EL (cell line): ENCODE measurements at regions not wholly inside any gene's neighbourhood (a gene's known extent, or its start where the extent isn't known, plus 50 kb on each side); places are given as distances from the start of the nearest gene placed in this dataset.

Source experiments
- DNase-seq: peaks from one replicate; pipeline ENCODE4 v3.0.0-alpha.2; 2016

DNA sequence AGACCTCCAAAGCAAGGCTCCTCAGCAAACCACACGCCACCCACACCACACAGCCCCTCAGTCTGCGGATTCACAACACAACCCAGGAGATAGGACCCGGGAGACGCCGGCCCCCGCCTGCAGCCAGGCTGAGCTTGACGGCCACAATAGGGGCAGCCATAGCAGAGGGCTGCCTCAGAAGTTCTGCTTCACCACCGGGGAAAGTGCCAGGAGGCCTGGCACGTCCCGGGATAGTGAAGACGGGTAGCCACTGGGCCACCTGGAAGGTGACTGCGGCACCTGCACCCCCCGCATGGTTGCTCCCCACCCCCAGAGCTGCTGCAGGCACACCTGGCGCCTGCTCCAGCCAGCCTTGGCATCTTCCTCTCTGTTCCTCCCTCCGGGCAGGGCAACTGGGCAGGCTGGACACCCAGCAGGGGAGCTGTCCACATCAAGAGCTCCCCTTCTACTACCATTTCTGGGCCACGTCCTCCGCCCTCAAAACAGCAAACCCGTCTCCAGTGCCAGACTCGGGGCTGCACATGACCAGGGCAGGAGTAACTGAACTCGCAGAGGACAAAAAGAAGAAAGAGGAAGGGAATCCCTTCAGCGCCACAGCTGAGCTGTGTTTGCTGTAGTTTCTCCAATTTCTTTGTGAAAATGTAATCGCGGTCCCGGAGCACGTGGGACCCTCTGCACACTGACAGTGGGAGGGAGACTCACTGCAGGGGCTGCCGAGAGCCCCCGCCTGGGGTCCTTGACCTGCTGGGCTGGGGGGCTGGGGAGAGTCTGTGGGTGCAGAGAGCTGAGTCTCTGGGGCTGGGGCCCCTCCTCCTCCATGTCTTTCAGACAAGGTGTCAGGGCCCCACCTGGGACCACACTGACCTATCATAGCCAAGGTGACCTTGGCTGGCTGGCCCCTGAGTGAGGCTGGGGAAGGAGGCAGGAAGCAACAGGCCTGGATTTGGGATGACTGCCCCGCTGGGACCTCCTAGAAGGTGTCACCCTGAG is 74.2 kb upstream of the C14orf180 start:
- no peak for DNase-seq

DNA sequence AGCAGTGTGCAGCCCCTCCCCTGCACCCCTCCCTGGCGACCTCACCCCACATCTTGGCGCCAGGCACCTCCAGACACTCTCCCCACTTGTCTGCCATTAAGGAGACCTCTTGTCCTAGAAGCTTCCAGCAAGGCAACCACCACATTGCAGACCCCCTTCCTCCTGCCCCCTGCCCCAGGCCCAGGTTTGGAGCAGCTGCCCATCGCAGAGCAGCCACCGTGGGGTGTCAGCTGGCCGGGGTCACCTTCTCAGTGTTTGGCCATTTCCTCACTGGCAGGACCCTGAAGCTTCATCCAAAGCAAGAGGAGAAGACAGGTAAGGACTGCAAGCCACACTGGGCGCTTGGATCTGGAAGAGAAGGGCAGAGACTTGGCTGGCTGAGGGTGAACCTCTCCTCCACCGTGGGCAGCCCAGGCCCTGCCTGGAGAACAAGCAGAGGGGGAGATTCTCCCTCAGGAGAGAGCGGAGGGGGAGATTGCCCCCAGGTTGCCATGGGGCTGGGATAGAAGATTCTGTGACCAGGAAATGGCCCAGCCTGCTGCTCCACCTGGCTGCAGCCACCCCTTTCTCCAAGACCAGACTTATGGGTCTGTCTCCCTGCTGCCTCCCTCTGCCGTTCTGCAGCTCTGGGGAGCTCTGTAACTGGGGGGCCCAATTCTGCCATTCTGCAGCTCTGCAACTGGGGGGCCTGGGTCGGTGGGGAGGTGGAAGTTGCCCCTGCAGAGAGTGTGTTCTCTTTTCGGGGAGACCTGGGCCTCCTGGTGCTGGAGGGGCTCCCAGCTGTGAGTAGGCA is 72.9 kb upstream of the C14orf180 start:
- no peak for DNase-seq

DNA sequence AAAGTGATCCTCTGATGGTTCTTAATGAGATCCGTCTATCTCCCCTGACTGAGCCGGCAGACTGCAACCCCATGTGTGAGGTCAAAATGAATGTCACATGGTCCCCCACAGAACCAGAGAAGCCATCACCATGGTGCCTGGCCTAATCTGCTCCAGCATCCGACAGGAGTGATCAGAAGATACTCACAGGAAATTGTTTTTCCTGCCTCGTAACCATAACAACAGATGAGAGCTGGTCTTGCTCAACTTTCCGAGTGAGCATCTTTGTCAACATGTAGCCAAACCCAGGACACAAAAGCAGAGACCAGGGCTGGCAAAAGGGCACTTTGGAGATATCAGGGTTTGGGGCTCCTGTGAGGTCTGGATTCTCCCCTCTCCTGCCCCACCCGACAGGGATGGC is 72.1 kb upstream of the C14orf180 start:
- no peak for DNase-seq

DNA sequence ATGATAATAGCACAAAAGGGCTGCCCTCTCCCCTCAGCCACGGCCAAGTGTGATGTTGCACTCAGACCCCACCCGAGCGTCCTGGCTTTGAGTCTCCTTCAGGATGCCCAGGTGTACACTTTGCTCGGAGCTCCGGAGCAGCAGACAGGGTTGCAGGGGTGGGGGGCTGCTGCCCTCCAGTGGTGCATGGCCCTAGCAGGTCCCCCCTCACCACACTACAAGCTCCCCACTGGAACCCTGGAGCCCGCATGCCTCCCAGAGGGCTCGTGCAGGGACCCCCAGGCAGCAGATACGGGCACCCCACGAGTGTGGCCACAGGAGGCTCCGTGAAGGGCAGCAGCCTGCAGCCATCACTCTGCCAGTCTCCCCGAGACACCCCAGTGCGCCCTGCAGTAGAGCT is 69.9 kb upstream of the C14orf180 start:
- DNase-seq, result no peak

DNA sequence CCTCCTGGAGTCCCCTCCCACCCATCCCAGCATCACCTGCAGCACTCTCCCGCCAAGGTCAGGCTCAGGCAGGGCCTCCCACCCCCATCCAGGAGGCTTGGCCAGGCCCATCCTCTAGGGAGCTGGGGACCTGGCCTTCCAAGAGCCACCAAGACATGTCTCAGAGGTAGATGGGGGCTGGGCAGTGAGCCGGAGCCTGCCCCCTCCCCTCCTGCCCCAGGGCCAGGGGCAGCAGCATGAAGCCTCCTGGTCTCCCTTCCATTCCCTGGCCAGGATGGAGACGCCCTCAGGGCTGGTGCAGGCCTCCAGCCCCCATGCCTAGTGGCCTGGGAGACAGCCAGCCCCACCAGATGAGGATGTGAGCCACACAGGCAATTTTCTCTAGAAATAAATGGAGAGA is 69.3 kb upstream of the C14orf180 start:
- no peak for DNase-seq

DNA sequence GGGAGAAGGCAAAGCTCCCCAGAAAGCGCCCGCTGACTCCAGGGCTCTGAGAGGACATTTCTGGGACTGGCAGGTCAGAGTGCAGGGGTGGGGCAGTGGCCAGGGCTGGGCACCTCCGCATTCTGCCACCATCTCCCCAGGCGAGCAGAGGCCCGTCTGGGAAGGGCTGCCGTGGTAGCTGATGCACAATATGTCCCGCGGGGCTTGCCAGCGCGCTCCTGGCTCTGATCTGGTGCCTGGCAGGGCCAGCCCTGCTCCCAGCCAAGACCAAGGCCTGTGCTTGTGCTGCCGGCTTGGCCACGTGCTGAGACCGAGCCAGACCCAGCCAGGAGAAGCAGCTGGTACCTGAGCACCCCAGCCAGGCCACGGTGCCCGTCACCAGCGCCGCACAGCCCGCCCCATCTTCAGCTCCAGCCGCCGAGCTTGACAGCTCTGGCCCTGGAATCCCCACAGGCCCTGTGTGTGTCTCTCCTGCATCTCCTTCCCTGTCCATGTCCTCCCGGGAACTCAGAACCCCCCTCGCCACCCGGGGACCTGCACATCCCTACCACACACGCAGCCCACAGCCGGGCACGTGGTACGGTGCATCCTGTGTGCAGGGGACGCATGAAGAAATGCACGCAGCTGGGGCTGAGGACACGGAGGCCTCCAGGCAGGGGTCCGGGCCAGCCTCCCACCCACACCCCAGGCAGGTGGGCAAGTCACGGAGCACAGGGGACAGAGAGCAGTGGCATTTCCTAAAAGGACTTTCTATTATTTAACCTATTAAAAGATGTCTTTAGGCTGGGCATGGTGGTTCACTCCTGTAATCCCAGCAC is 68.6 kb upstream of the C14orf180 start:
- no peak for DNase-seq

DNA sequence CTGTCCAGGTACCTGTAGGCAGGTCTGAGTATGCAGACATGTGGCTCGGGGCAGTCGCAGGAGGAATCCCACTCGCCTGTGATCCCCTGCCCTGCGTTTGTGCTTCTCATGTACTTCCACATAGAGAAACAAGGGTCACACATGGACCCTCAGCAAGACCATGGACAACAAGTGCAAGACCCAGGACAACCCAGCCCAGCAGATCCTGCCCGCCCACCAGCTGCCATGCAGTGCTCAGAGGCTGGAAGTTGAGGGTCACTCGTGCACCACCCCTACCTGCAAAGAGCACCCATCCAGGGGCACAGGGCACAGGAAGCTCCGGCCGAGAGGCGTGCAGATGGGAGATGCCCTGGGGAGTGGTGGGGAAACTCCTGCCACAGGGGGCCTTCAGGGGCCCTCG is 67.5 kb upstream of the C14orf180 start:
- no peak for DNase-seq

DNA sequence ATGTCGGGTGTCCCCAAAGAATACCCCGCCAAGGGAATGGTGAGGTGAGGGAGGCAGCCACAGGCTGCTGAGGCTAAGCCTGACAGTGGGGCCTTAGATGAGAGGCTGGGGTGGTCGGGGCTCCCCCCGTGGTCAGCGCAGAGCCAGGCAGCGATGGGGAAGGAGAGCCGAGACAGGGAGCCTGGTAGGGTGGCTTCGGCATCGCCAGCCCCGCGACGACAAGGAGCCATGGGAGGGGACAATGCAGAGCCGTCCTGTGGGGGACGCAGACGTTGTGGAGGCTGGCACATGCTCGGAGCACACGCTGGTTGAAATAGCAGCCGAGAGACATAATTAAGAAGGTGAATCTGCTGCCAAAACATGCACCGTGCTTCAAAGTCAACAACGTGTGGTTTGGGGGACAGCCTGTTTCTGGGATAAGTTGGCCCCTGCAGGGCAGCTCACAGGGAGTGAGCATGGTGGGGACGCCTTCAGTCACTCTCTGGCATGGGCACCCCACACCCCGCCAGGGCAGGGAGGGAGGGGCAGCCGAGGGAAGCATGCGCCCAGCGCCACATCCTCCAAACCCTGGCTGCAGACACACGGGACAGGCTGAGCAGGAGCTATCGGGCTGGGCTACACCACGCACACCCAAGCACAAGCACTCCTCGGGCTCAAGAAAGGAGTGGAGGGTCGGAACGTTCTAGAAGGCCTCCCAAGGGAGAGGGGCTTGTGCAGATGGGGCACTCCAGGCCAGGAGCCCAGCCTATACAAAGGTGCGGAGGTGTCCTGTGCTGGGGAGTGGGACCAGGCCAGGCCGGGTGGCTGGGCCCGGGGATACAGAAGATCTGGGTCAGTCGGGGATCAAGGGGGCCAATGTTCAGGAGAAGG is 66.6 kb upstream of the C14orf180 start:
- no peak for DNase-seq

DNA sequence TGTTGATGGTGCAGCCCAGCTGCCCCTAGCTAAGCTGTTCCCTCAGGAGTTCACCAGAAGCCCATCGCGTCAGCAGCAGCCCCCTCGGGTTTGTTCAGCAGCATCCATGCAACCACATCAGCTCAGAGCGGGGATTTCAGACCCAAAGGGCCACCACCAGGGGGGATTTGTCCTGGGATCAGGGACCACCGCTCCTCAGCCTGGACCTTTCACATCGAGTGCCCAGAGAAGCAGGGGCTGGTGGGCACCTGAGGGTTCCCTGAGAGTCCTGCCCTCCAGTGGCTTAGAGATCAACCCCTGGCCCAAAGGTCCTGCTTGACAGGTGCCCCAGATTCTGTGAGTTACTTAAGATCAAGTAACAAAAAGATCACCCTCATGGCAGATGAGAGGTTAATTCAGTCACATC is 65.9 kb upstream of the C14orf180 start:
- DNase-seq, result no peak

DNA sequence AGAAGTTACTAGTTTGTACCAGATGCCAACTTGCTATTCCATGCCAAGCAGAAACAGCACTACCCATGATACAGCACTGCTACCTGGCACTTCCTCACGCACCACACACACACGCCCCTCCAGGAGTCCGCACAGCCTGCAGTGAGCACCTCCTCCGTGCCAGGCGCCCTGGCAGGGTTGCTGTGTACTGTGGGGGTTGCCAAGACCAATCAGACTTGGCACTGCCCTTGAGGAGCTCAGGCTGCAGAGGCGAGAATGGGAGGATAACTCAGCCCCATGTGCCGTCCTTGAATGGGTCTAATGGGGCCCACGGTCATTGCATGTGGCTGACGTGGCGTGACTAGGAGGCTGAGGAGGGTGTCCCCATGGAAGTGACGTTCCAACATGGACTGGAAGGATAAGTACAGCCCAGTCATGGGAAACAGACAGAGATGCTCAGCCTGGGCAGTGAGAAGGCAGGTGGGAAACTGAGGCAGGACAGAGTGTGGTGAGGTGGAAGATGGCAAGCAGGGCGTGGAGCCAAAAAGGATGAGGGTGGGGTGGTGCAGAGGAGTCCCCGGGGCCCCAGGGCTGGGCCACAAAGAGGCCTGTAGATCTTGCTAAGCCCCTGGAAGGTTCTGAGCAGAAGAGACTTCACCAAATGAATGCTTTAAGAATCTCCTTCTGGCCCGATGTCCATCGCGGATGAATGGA is 65.3 kb upstream of the C14orf180 start:
- no peak for DNase-seq

DNA sequence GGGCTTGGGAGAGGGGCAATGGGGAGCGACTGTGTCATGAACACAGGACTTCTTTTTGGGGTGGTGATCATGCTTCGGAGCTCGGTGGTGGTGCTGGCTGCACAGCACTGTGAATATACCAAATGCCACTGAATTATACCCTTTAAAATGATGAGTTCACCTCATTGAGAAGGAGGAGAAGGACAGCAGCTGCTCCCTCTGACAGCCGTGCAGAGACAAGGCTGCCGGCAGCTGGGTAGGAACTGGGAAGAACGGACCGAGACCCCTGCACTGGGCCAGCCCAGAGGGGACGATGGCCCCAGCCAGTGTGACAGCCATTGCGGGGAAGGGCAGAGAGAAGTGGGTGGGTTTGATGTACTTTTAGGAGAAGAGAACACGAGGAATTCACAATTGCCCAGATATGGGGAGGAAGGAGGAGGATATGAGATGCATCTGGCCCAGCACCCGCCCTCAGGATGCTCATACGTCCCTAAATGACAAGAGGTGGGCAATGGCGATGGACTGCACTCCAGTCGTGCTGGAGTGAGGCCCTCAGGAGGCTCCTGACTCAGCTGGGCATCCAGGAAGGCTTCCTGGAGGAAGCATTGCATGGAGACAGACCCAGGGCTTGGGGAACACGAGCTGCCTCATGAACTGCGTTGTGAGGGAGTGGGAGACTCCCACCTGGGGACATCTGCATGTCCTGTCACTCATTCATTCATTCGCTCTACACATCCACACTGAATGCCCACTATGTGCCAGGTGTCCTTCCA is 64.3 kb upstream of the C14orf180 start:
- DNase-seq, result no peak

DNA sequence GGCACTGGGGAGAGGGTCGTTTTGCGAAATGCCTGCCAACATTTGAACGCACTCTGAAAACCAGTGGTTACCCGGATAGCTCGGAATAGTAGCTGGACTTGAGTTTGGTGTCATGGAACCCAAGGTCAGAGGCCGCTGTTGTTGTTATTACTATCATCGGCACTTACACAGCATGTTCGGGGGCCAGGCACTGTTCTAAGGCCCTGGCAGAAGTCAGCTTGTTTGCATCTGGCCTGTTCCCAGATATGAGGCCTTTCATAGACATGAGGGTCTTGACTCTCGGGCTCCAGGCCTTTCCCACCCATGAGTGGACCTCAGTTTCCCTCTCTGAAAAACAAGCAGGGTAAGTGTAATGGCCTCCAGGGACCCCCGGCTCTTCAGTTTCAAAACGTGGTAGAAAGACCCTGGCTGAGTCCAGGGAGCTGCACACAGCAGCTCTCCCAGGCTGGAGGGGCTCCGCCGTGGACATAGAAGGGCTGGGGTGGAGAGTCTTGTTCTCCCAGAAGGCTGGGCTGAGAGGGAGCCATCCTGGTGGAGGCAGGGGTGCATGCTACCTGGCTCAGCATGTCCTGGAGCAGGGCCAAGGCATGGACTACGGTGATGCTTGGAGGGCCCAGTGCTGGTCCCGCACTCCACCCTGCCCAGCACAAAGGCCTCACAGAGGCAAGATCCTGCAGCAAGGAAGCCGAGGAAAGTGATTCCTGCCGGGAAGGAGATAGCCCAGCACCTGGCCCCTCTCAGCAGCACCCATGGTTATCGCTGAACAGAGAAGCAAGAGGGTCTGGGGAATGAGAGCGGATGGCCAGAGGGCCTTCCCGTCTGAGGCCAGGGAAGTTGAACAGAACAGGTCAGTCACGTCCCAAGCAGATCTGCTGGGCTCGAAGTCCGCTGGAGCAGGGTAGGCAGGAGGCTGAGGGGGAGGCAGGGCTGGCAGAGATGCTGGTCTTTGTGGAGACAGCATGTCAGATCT is 63.5 kb upstream of the C14orf180 start:
- no peak for DNase-seq

DNA sequence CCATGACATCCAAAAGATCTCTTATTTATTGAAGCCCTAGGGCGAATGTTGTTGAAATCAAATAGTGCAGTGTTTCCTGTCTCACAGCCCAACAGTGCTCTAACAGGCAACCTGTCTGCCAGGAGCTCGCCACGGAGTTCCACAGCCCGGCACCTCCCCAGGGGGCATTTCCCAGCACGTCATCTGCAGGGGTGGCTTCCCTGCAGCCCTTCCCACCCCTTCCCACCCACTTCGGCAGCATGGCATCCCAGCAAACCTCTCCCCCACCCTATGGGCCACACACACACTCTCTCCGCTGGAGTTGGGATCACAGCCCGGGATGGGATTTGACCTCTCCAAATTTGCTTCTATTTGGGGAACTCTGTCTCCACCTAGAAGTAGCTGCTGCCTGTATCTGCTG is 62.7 kb upstream of the C14orf180 start:
- no peak for DNase-seq

DNA sequence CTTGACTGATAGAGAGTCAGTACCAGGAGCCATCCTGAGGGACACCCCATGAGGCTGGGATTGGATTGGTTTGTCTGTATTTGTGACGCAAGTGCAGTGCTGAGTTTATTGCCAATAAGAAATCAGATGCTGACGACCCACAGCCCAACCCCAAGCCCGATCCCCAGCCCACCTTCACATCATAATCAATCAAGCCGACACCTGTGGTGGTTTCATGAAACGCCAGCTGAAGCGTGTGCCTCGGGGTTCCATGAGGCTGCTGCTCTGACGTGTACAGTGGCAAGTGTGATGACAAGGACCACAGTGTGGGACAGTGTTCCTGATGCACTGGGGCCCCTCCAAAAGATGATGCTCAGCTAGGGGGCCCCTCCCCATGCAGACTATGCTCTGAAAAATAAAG is 62.1 kb upstream of the C14orf180 start:
- no peak for DNase-seq

DNA sequence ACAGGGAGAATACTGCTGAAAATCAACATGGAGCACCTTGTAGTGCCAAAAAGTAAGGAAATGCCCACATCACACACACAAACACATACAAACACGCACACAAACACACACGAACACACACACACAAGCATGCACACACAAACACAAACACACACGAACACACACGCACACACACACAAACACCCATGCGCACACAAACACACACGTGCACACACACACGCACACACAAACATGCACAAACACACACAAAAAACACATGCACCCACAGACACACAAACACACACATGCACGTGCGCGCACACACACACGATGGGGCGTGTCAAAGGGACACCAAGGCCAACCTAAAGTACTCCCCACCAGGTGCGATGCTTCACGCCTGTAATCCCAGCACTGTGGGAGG is 61.7 kb upstream of the C14orf180 start:
- no peak for DNase-seq

DNA sequence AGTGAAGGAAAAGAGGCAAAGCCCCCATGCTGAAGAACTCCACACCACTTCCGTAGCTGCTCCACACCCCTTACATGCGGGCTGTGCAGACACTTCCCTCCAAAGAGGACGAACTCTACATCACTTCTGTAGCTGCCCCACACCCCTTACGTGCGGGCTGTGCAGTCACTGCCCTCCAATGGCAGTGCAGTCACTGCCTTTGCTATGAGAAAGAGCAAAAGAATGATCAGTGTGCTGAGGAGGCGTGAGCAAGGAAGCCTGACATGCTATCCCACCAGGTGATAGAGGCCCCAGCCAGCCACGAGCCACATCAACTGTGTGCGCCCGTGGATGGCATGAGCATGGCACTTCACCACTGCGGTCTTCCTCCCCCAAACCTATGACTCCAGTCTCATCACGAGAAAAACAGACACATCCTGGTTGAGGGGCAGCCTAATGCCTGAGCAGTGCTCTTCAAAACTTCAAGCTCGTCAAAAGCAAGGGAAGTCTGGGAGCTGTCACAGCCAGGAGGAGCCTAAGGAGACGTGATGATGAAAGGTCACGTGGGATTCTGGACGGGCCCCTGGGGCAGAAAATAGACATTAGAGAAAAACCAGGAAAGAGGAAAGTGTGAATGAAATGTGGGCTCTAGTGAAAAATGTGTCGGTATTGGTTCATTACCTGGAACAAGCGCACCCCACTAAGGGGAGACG is 60.8 kb upstream of the C14orf180 start:
- no peak for DNase-seq

DNA sequence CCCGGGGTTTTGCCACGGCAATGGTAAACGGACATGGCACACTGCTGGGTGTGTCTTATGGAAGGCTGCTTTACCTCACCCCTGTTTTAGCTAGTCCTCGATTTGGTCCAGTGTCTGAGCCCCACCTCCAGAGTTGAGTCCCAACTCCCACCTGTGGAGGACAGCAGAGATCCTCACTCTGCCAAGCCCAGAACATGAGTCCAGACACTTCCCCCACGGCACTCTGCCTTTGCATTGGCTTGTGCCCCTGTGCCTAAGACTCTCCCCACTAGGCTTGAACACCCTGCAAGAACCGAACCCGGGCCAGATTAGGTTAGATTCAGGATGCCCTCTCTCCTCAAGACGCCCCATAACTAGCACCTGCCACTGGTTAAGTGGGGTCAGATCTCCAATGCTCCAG is 59.8 kb upstream of the C14orf180 start:
- no peak for DNase-seq

DNA sequence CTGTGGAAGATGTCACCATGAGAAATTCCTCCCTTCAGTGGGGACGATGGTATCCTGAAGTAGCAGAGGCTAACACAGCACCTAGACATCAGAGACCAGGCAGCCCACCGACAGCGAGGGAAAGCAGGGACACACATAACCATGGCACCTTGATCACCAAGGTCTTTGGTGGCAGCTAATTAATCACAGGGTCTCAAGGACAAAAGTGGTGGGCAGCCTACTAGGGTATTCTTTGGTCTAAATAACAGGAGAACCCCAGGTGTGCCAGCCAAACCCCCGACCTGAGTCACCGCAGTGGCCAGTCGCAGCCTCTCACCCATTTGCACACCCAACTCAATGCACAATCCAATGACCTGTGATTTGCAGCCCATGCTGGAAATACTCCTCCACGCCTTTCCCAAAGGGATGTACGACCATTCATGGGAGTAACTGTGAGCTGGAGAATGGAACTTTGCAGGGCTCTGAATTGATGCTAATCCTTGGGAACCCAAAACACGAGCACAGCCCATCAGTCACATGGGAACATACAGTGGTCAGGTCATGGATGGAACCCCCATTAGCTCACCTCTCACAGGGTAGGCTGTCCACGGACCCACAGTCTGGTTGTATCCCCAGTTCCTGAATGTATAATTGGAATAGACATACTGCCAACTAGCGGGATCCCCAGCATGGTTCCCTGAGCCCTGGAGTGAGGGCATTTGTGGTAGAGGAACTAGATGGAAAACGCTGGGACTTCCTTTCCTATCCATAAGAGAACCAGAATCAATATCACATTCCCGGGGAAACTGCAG is 58.7 kb upstream of the C14orf180 start:
- no peak for DNase-seq
